Progenitor cell of endocrine pancreas (in vitro differentiated cells): ENCODE measurements at regions not wholly inside any gene's neighbourhood (a gene's known extent, or its start where the extent isn't known, plus 50 kb on each side); places are given as distances from the start of the nearest gene placed in this dataset.
A peak's percentile ranks its signal among the peaks of the same experiment; 100 is the strongest.

Source experiments
- DNase-seq: peaks from one replicate; pipeline ENCODE4 v3.0.0; 2021; ENCODE audit warnings: low spot score; ENCODE audit not compliant: unreplicated experiment
- H3K27ac Mint-ChIP-seq: 2 replicates; pipeline ENCODE4 v1.8.0; 2021; ENCODE audit warnings: mild to moderate bottlenecking, moderate library complexity, mixed read lengths
- H3K27me3 Mint-ChIP-seq: 2 replicates; pipeline ENCODE4 v1.8.0; 2021; ENCODE audit warnings: mixed read lengths
- H3K36me3 Mint-ChIP-seq: 2 replicates; pipeline ENCODE4 v1.8.0; 2022; ENCODE audit warnings: mixed read lengths; ENCODE audit not compliant: insufficient read depth
- H3K4me1 Mint-ChIP-seq: 2 replicates; pipeline ENCODE4 v1.8.0; 2021; ENCODE audit warnings: low read depth, mixed read lengths
- H3K4me3 Mint-ChIP-seq: 2 replicates; pipeline ENCODE4 v1.8.0; 2021; ENCODE audit warnings: low read depth, mild to moderate bottlenecking, moderate library complexity, mixed read lengths
- H3K9me3 Mint-ChIP-seq: 2 replicates; pipeline ENCODE4 v1.8.0; 2021; ENCODE audit warnings: low read depth, mixed read lengths
- CTCF ChIP-seq: fragments of 200-600 bp; sonication (generic); IDR thresholded peaks from one replicate; pipeline ENCODE4 v1.5.0; 2021; ENCODE audit warnings: antibody characterized with exemption, mild to moderate bottlenecking; ENCODE audit not compliant: unreplicated experiment

DNA sequence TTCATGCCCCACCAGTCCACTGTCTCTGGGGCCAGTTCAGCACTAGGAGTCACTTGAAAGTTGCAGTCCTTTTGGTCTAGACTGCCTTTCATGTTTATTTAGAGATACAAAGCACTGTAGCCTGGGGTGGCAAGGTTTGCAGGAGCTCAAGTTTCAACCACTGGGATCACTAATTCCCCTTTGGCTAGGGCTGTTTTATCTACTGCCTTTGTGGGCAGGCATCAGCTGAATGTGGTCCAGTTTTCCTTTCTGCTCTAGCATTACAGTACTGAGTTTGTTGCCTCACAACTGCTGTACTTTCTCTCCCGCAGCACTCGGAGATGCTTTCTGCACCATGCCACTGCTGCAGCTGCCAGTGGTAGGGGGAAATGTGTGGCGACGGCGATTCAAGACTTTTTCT, 222.3 kb upstream of the HDX start:
- H3K9me3 Mint-ChIP-seq = peaks cover 31% of the 10 kb centered on the region

GRCh38 chrX:84729408-84729807, 227.2 kb upstream of the HDX start:
- Mint-ChIP-seq H3K27me3 (no peaks in the 10 kb centered on the region), H3K9me3 (peaks cover 22% of the 10 kb centered on the region)
- TF ChIP-seq CTCF = no peak

More for the DNA sequence above, 222.3 kb upstream of the HDX start:
- Mint-ChIP-seq H3K27ac (no peak overlapping the region), H3K27me3 (no peaks in the 10 kb centered on the region), H3K4me1 (no peaks in the 10 kb centered on the region), H3K4me3 (no peak overlapping the region), H3K36me3 (no peaks in the 10 kb centered on the region)
- DNase-seq = no peak
- TF ChIP-seq CTCF = no peak

GRCh38 chrX:84729809-84730208, 227.6 kb upstream of the HDX start:
- peak; percentile 63 for TF ChIP-seq CTCF
- no peaks in the 10 kb centered on the region for H3K36me3 Mint-ChIP-seq
- H3K9me3 Mint-ChIP-seq = peaks cover 21% of the 10 kb centered on the region
- no peaks in the 10 kb centered on the region for H3K4me1 Mint-ChIP-seq
- no peak for DNase-seq
- no peaks in the 10 kb centered on the region for H3K27me3 Mint-ChIP-seq
- no peak overlapping the region for H3K4me3 Mint-ChIP-seq
- no peak overlapping the region for H3K27ac Mint-ChIP-seq

More at GRCh38 chrX:84729408-84729807, 227.2 kb upstream of the HDX start:
- no peaks in the 10 kb centered on the region for H3K36me3 Mint-ChIP-seq
- H3K27ac Mint-ChIP-seq = no peak overlapping the region
- H3K4me1 Mint-ChIP-seq = no peaks in the 10 kb centered on the region
- H3K4me3 Mint-ChIP-seq = no peak overlapping the region
- DNase-seq = no peak

- Mint-ChIP-seq H3K27ac (no peak overlapping the region), H3K4me3 (no peak overlapping the region), H3K27me3 (no peaks in the 10 kb centered on the region), H3K9me3 (peaks cover 16% of the 10 kb centered on the region), H3K36me3 (peaks cover 5% of the 10 kb centered on the region), H3K4me1 (no peaks in the 10 kb centered on the region)
- no peak for DNase-seq
- no peak for TF ChIP-seq CTCF
Observed at GRCh38 chrX:84735025-84735424, 232.8 kb upstream of the HDX start.

DNA sequence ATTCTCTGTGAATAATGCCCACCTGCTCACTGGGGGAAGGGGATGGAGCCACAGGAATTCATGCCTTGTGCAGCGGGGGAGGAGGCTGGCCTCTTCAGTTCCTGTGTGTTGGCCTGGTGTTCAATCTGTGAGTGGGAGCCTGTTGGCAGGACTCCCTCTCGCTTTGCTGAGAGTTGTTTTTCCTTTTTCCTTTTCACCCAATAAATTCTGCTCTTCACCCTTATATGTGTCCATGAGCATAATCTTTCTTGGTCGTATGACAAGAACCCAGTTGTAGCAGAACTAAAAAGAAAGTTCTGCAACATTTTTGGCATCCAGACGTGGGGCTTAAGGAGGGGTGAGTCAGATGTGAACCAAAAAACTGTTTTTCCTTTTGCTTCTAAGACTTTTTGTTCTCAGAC, 235.2 kb upstream of the HDX start:
- H3K4me3 Mint-ChIP-seq = no peak overlapping the region
- H3K27ac Mint-ChIP-seq = no peak overlapping the region
- DNase-seq = no peak
- no peak for TF ChIP-seq CTCF
- no peaks in the 10 kb centered on the region for H3K27me3 Mint-ChIP-seq
- H3K36me3 Mint-ChIP-seq = peaks cover 5% of the 10 kb centered on the region
- no peaks in the 10 kb centered on the region for H3K4me1 Mint-ChIP-seq
- H3K9me3 Mint-ChIP-seq = peaks cover 19% of the 10 kb centered on the region
